ENCODE measurements at regions not wholly inside any gene's neighbourhood (a gene's known extent, or its start where the extent isn't known, plus 50 kb on each side); places are given as distances from the start of the nearest gene placed in this dataset.

- TF ChIP-seq CTCF (conservative IDR thresholded peaks at IDR 0.05; ENCODE audit: low read depth in 2 of 2) (no peak), POLR2AphosphoS5 (IDR thresholded peaks at IDR 0.05; ENCODE audit: low read depth) (no peak), STAT1 (IDR thresholded peaks at IDR 0.05; ENCODE audit: unreplicated experiment) (no peak), REST (IDR thresholded peaks at IDR 0.05; ENCODE audit: unreplicated experiment) (no peak), EZH2 (IDR thresholded peaks at IDR 0.05; ENCODE audit: low read depth, unreplicated experiment) (no peak), CREB1 (CRISPR knock-in tag; IDR thresholded peaks at IDR 0.05; ENCODE audit: low read depth) (no peak), EZH2phosphoT487 (IDR thresholded peaks at IDR 0.05; ENCODE audit: unreplicated experiment) (no peak), JUNB (IDR thresholded peaks at IDR 0.05; ENCODE audit: unreplicated experiment) (no peak), NANOG (IDR thresholded peaks at IDR 0.05; ENCODE audit: borderline replicate concordance) (no peak)
These were observed 51.3 kb upstream of the MAOA start for GRCh38 chrX:43604753-43605152.

All from GM23338 (cell line).